22Rv1 (cell line): ENCODE measurements at regions not wholly inside any gene's neighbourhood (a gene's known extent, or its start where the extent isn't known, plus 50 kb on each side); places are given as distances from the start of the nearest gene placed in this dataset.

Experiments
- ZFX ChIP-seq: fragments of 450-650 bp; IDR thresholded peaks from 2 replicates; pipeline ENCODE4 v1.6.1; 2017; ENCODE audit warnings: antibody characterized with exemption, borderline replicate concordance
- TF ChIP-seq, protein P1 (sequence below): fragments of 450-650 bp; IDR thresholded peaks from 2 replicates; pipeline ENCODE4 v1.5.1; 2017; ENCODE audit warnings: mild to moderate bottlenecking

DNA sequence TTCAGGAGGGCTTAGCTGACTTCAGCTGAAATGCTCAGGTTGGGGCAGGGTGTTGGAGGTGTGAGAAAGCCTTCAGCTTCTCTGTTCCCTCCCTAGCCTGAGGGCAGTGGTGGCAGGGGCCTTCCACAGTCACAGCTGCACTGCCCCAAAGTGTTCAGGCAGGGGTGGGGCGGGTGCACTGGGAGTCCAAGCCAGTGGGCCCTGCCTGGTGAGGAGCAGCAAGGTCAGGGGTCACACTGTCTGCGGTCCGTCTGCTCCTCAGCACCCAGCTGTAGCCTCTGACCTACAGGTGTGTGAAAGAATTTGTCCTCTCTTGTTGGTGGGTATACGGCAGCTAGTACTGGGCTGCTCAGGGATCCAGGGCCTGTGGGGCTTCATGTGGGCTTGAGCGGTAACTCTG is 490.4 kb upstream of the NCAM2 start:
- TF ChIP-seq, protein P1, sequence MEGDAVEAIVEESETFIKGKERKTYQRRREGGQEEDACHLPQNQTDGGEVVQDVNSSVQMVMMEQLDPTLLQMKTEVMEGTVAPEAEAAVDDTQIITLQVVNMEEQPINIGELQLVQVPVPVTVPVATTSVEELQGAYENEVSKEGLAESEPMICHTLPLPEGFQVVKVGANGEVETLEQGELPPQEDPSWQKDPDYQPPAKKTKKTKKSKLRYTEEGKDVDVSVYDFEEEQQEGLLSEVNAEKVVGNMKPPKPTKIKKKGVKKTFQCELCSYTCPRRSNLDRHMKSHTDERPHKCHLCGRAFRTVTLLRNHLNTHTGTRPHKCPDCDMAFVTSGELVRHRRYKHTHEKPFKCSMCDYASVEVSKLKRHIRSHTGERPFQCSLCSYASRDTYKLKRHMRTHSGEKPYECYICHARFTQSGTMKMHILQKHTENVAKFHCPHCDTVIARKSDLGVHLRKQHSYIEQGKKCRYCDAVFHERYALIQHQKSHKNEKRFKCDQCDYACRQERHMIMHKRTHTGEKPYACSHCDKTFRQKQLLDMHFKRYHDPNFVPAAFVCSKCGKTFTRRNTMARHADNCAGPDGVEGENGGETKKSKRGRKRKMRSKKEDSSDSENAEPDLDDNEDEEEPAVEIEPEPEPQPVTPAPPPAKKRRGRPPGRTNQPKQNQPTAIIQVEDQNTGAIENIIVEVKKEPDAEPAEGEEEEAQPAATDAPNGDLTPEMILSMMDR, result no peak
- no peak for TF ChIP-seq ZFX
